IMR-90 (cell line): ENCODE measurements at regions not wholly inside any gene's neighbourhood (a gene's known extent, or its start where the extent isn't known, plus 50 kb on each side); places are given as distances from the start of the nearest gene placed in this dataset.
A peak's percentile ranks its signal among the peaks of the same experiment; 100 is the strongest.

ENCODE experiments used
- ATAC-seq: fragments of 200-7000 bp; cut with Tn5 transposase; 2 replicates; pipeline ENCODE4 v1.9.1; 2020; ENCODE audit warnings: low read depth, mild to moderate bottlenecking, moderate library complexity
- BruUV-seq: library from RNA; stranded (reverse); fragments of 400-500 nt; replicated peaks from 2 replicates; lab custom pipeline; 2021; lab: Mats Ljungman, UMichigan
- CTCF ChIA-PET: fragments of 300-600 bp; formaldehyde crosslinking; extraction: SDS; loops from one replicate; lab custom pipeline; 2021; ENCODE audit warnings: antibody characterized with exemption; lab: Yijun Ruan, JAX
- POLR2A ChIA-PET: fragments of 300-600 bp; sonication (Branson Sonifier 250); formaldehyde crosslinking; loops from one replicate; lab custom pipeline; 2022; ENCODE audit warnings: antibody characterized with exemption; ENCODE audit not compliant: unreplicated experiment; lab: Charles Lee
- DNase-seq: peaks from one replicate; pipeline ENCODE4 v3.0.0; 2013
- H2AFZ ChIP-seq: replicated peaks from 2 replicates; pipeline ENCODE3; 2013; ENCODE audit warnings: low read length, mild to moderate bottlenecking; ENCODE audit not compliant: poor library complexity
- H2AK5ac ChIP-seq: 2 replicates; pipeline ENCODE4 v1.6.1; 2013; ENCODE audit warnings: low read depth, low read length, inconsistent platforms
- H2AK9ac ChIP-seq: replicated peaks from 2 replicates; pipeline ENCODE3; 2013; ENCODE audit warnings: mild to moderate bottlenecking, low read depth, low read length, moderate library complexity; ENCODE audit not compliant: poor library complexity
- H2BK120ac ChIP-seq: 2 replicates; pipeline ENCODE4 v1.6.1; 2013; ENCODE audit warnings: low read depth, low read length, inconsistent platforms
- H2BK15ac ChIP-seq: 3 replicates; pipeline ENCODE4 v1.6.1; 2013; ENCODE audit warnings: low read depth, low read length, inconsistent platforms
- H2BK20ac ChIP-seq: 2 replicates; pipeline ENCODE4 v1.6.1; 2013; ENCODE audit warnings: low read depth, mild to moderate bottlenecking, inconsistent platforms, low read length, moderate library complexity
- H2BK5ac ChIP-seq: 2 replicates; pipeline ENCODE4 v1.6.1; 2013; ENCODE audit warnings: mild to moderate bottlenecking, low read depth, low read length, inconsistent platforms; ENCODE audit not compliant: poor library complexity, severe bottlenecking
- H3K14ac ChIP-seq: replicated peaks from 2 replicates; pipeline ENCODE4 v1.6.1; 2013; ENCODE audit warnings: low read depth, low read length, inconsistent platforms
- H3K18ac ChIP-seq: 2 replicates; pipeline ENCODE4 v1.6.1; 2013; ENCODE audit warnings: low read depth, low read length, control low read depth
- H3K23ac ChIP-seq: 2 replicates; pipeline ENCODE4 v1.6.1; 2013; ENCODE audit warnings: low read depth, low read length, inconsistent platforms
- H3K27ac ChIP-seq: 2 replicates; pipeline ENCODE4 v1.5.1; 2013; ENCODE audit warnings: mild to moderate bottlenecking, control low read depth, low read length; ENCODE audit not compliant: insufficient read depth
- H3K27me3 ChIP-seq: 2 replicates; pipeline ENCODE4 v1.6.1; 2013; ENCODE audit warnings: low read length; ENCODE audit not compliant: control insufficient read depth, insufficient read depth
- H3K36me3 ChIP-seq: 2 replicates; pipeline ENCODE4 v1.6.1; 2013; ENCODE audit warnings: low read length, mixed read lengths; ENCODE audit not compliant: control insufficient read depth, insufficient read depth
- H3K4ac ChIP-seq: 2 replicates; pipeline ENCODE4 v1.6.1; 2013; ENCODE audit warnings: low read depth, low read length, inconsistent platforms
- H3K4me1 ChIP-seq: 2 replicates; pipeline ENCODE4 v1.6.1; 2013; ENCODE audit warnings: low read length, mixed read lengths; ENCODE audit not compliant: control insufficient read depth, insufficient read depth
- H3K4me2 ChIP-seq: 2 replicates; pipeline ENCODE4 v1.6.1; 2013; ENCODE audit warnings: low read depth, mild to moderate bottlenecking, control low read depth, low read length, moderate library complexity
- H3K4me3 ChIP-seq: 2 replicates; pipeline ENCODE4 v1.5.1; 2013; ENCODE audit warnings: low read depth, mild to moderate bottlenecking, control low read depth, low read length, moderate library complexity; ENCODE audit not compliant: insufficient read depth
- H3K56ac ChIP-seq: 2 replicates; pipeline ENCODE4 v1.6.1; 2013; ENCODE audit warnings: low read length, inconsistent platforms; ENCODE audit not compliant: insufficient read depth; ENCODE audit errors: extremely low read depth
- H3K79me1 ChIP-seq, 2 experiments: 2 replicates each; pipeline ENCODE4 v1.6.1; 2013; ENCODE audit warnings: low read length in 2 of 2, inconsistent platforms in 1 of 2, low read depth in 1 of 2
- H3K9ac ChIP-seq: 2 replicates; pipeline ENCODE4 v1.6.1; 2013; ENCODE audit warnings: low read depth, low read length, control low read depth
- H3K9me1 ChIP-seq: 2 replicates; pipeline ENCODE4 v1.6.1; 2013; ENCODE audit warnings: low read length, inconsistent platforms; ENCODE audit not compliant: insufficient read depth
- H3K9me3 ChIP-seq: 2 replicates; pipeline ENCODE4 v1.6.1; 2013; ENCODE audit warnings: low read length; ENCODE audit not compliant: control insufficient read depth, insufficient read depth
- H4K20me1 ChIP-seq: 2 replicates; pipeline ENCODE4 v1.6.1; 2013; ENCODE audit warnings: low read length, inconsistent platforms; ENCODE audit not compliant: insufficient read depth
- H4K5ac ChIP-seq: 2 replicates; pipeline ENCODE4 v1.6.1; 2013; ENCODE audit warnings: mild to moderate bottlenecking, low read depth, low read length, control low read depth
- H4K8ac ChIP-seq, 2 experiments: 2 replicates each; pipeline ENCODE4 v1.6.1; 2013; ENCODE audit warnings: low read depth in 2 of 2, low read length in 2 of 2, control low read depth in 1 of 2, inconsistent platforms in 1 of 2
- H4K91ac ChIP-seq: 2 replicates; pipeline ENCODE4 v1.6.1; 2013; ENCODE audit warnings: low read depth, low read length, inconsistent platforms; ENCODE audit not compliant: insufficient read depth
- CEBPB ChIP-seq: IDR thresholded peaks from 2 replicates; pipeline ENCODE4 v1.6.1; 2012; ENCODE audit warnings: low read depth, low read length, improper control_type of control experiment
- CHD1 ChIP-seq: IDR thresholded peaks from 2 replicates; pipeline ENCODE4 v1.6.1; 2012; ENCODE audit warnings: low read depth, low read length, improper control_type of control experiment
- MAZ ChIP-seq: IDR thresholded peaks from 2 replicates; pipeline ENCODE4 v1.6.1; 2012; ENCODE audit warnings: low read depth, mild to moderate bottlenecking, low read length, improper control_type of control experiment, moderate library complexity, borderline replicate concordance
- MXI1 ChIP-seq: IDR thresholded peaks from 2 replicates; pipeline ENCODE4 v1.6.1; 2012; ENCODE audit warnings: low read depth, mild to moderate bottlenecking, low read length, moderate library complexity, borderline replicate concordance
- RAD21 ChIP-seq: IDR thresholded peaks from 2 replicates; pipeline ENCODE4 v1.6.1; 2012; ENCODE audit warnings: low read length, improper control_type of control experiment
- WGBS, 2 experiments: methylation state at CpG; one replicate each; pipeline versions ENCODE4 v1.1.5 to v1.1.7; 2013; ENCODE audit warnings: missing lambda C conversion rate in 2 of 2; ENCODE audit not compliant: insufficient read length in 1 of 2; ENCODE audit errors: extremely low coverage in 2 of 2; 5-methylcytosine and 5-hydroxymethylcytosine counted together
- dilution Hi-C: fragments of 300-500 bp; cut with HindIII; formaldehyde crosslinking; loops from one replicate; pipeline ENCODE4 v1.14.3; 2018; ENCODE audit warnings: low sequenced_read_pairs; ENCODE audit not compliant: unreplicated experiment
- in situ Hi-C: fragments of 300-500 bp; cut with MboI; formaldehyde crosslinking; loops from 3 replicates; pipeline ENCODE4 v1.14.3; 2019; ENCODE audit warnings: low sequenced_read_pairs, inconsistent platforms, mixed read lengths
- intact Hi-C: fragments of 100-400 bp; cut with micrococcal nuclease; formaldehyde crosslinking; loops from 2 replicates; pipeline ENCODE4 v1.10.0; 2022

GRCh38 chr6:137303441-137303840 is 84.3 kb upstream of the IFNGR1 start:
- no peak for ATAC-seq
- Histone ChIP-seq H4K20me1 (no peaks in the 10 kb centered on the region), H3K23ac (no peak overlapping the region), H2AFZ (no peak overlapping the region), H3K27me3 (peaks cover 7% of the 10 kb centered on the region; the same call in 1 of the 2 replicates), H3K4me1 (no peaks in the 10 kb centered on the region), H3K36me3 (no peaks in the 10 kb centered on the region), H3K9me1 (no peaks in the 10 kb centered on the region), H3K56ac (no peak overlapping the region), H4K8ac (no peak overlapping the region), H3K27ac (no peak overlapping the region), H2BK15ac (no peak overlapping the region), H2BK120ac (no peak overlapping the region), H3K14ac (no peak overlapping the region), H2BK5ac (no peak overlapping the region), H4K91ac (no peak overlapping the region), H3K9me3 (no peaks in the 10 kb centered on the region), H2AK5ac (no peak overlapping the region), H2BK20ac (no peak overlapping the region), H2AK9ac (no peak overlapping the region), H3K18ac (no peak overlapping the region), H4K5ac (no peak overlapping the region), H3K4me2 (no peak overlapping the region), H3K9ac (no peak overlapping the region), H3K79me1 (no peaks in the 10 kb centered on the region), H3K4ac (no peak overlapping the region), H3K4me3 (no peak overlapping the region)
- CTCF ChIA-PET, result no interaction called here
- POLR2A ChIA-PET, result no interaction called here
- dilution Hi-C loops (no loop called here), intact Hi-C loops (no loop called here), in situ Hi-C loops (no loop called here)
- DNase-seq, result peak; percentile 44
- WGBS, 2 experiments, result no CpG with 5 or more reads among the region's 2 CpGs
- TF ChIP-seq MXI1 (no peak), MAZ (no peak), CEBPB (no peak), CHD1 (no peak), RAD21 (no peak)
- no TSS peak for BruUV-seq
